Right lobe of liver (tissue), 6 donors: ENCODE measurements at regions not wholly inside any gene's neighbourhood (a gene's known extent, or its start where the extent isn't known, plus 50 kb on each side); places are given as distances from the start of the nearest gene placed in this dataset.

Experiments used
- ATAC-seq, 4 donors: fragments of 200-7000 bp; cut with Tn5 transposase; one replicate each; pipeline ENCODE4 v1.9.1; 2020; ENCODE audit warnings: mild to moderate bottlenecking in 4 of 4, moderate library complexity in 4 of 4
- DNase-seq, 3 donors: peaks; one replicate each; pipeline ENCODE4 v3.0.0-alpha.2; 2020
- H3K27ac ChIP-seq, 3 donors: fragments of 200-600 bp; one replicate each; pipeline ENCODE4 v1.8.0; 2022
- H3K27me3 ChIP-seq, 2 donors: fragments of 200-600 bp; one replicate each; pipeline ENCODE4 v1.8.0; 2022
- H3K36me3 ChIP-seq, 4 donors: fragments of 200-600 bp; sonication (generic) in 1 of 4; one replicate each; pipeline versions ENCODE4 v1.5.1 to v1.8.0; 2017 to 2022; ENCODE audit warnings: control low read depth in 1 of 4
- H3K4me1 ChIP-seq, 4 donors: fragments of 200-600 bp; sonication (generic) in 1 of 4; one replicate each; pipeline versions ENCODE4 v1.5.1 to v1.8.0; 2017 to 2022; ENCODE audit warnings: control low read depth in 1 of 4
- H3K4me3 ChIP-seq, 3 donors: fragments of 200-600 bp; one replicate each; pipeline ENCODE4 v1.8.0; 2022
- H3K9me3 ChIP-seq, 4 donors: fragments of 200-600 bp; sonication (generic) in 1 of 4; one replicate each; pipeline versions ENCODE4 v1.5.1 to v1.8.0; 2017 to 2022; ENCODE audit warnings: control low read depth in 1 of 4
- POLR2A ChIP-seq: fragments of 450-650 bp; IDR thresholded peaks from one replicate; pipeline ENCODE4 v1.6.1; 2017; ENCODE audit warnings: antibody characterized with exemption, mild to moderate bottlenecking
- whole genome bisulfite sequencing: methylation state at CpG from one replicate; pipeline ENCODE4 v1.1.6; 2018; ENCODE audit warnings: low coverage, low lambda C conversion rate; ENCODE audit not compliant: insufficient coverage; ENCODE audit errors: missing lambda C conversion rate; 5-methylcytosine and 5-hydroxymethylcytosine counted together
- intact Hi-C, 2 donors: fragments of 100-400 bp; cut with DNase I; formaldehyde crosslinking; loops; one replicate each; pipeline versions ENCODE4 v1.11.2 to v1.14.1; 2022
- TF ChIP-seq, protein P1 (sequence below), 4 donors: fragments of 200-600 bp in 3 of 4; fragments of 450-650 bp in 1 of 4; IDR thresholded peaks; one replicate each; pipeline versions ENCODE4 v1.5.1 to v1.8.0; 2016 to 2022; ENCODE audit warnings: antibody characterized with exemption in 4 of 4, mild to moderate bottlenecking in 2 of 4
- donor health status: DM: no; HTN: yes; CAD: no.
- donor health status: DM: no; HTN: no; CAD: no.
- donor health status: DM: no; HTN: no; CAD: no.
- donor health status: DM: no; HTN: yes; CAD: no.
- donor health status: DM: no; HTN: yes; CAD: no.

DNA sequence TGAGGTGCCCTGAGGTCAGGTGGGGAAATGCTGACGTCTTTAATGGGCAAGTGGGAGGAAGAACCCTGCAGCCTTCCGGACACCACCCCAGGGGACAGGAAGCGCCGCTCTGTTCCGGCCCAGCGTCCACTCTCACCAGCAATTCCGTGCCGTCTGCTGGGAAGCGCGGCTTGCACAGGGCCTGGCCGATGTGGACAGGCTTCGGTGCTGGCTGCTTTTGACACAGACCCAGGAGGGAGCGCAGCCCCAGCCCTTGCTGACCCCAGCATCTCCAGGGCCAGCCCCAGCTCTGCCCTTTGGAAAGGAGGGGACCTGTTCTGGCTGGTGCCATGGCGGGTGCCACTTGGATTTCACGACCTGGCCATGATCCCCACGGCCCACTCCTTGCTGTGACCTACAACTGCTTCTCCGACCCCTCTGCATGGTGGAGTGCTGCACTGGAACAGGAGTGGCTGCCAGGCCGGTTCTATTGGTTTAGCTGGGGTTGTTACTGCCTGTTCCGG is 123.2 kb downstream of the DLL1 start:
- Histone ChIP-seq H3K9me3 (no peaks in the 10 kb centered on the region), H3K4me3 (no peak overlapping the region), H3K36me3 (no peaks in the 10 kb centered on the region), H3K4me1 (no peaks in the 10 kb centered on the region), H3K27ac (peak overlapping the region in 2 of 3 donors; percentile 18 to 69), H3K27me3 (no peaks in the 10 kb centered on the region)
- TF ChIP-seq, protein P1, sequence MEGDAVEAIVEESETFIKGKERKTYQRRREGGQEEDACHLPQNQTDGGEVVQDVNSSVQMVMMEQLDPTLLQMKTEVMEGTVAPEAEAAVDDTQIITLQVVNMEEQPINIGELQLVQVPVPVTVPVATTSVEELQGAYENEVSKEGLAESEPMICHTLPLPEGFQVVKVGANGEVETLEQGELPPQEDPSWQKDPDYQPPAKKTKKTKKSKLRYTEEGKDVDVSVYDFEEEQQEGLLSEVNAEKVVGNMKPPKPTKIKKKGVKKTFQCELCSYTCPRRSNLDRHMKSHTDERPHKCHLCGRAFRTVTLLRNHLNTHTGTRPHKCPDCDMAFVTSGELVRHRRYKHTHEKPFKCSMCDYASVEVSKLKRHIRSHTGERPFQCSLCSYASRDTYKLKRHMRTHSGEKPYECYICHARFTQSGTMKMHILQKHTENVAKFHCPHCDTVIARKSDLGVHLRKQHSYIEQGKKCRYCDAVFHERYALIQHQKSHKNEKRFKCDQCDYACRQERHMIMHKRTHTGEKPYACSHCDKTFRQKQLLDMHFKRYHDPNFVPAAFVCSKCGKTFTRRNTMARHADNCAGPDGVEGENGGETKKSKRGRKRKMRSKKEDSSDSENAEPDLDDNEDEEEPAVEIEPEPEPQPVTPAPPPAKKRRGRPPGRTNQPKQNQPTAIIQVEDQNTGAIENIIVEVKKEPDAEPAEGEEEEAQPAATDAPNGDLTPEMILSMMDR (IDR thresholded peaks at IDR 0.05), result no peak
- no peak for TF ChIP-seq POLR2A
- peak; percentile 51 to 55 (median 53) for DNase-seq
- WGBS, result 89% methylated on average over 5 of the region's 19 CpGs
- intact Hi-C loops, result no loop called here
- peak; percentile 62 to 72 (median 66) for ATAC-seq

DNA sequence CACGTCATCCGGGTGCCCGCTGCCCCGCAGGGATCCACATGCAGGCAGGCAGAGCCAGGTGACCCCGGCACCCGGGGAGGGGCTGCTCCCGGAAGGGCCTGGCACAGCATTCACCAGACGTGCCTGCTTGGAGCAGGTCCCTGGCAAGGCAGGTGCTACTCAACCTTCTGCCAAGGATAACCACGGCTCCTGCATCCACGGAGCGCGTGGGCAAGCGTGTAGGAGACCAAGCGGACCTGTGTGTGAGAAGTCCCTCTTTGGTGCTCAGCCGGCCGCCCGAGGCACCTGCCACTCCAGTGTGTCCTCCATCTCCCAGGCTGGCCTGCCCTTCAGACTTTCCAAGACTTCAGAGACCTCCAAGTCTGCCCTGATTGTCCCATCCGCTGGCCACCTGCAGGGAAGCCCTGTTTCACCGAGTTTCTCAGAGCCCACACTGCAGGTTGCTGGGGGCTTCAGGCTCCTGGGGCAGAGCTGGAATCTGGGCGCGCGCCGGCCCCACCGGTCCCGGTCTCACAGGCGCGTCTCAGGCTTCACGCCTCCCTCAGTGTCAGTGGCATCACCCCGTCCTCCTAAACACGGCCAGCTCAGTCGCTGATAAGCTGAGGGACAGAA is 124.3 kb downstream of the DLL1 start:
- H3K27me3 ChIP-seq, result no peaks in the 10 kb centered on the region
- no peak overlapping the region for H3K27ac ChIP-seq
- TF ChIP-seq, protein P1 (IDR thresholded peaks at IDR 0.05), result no peak
- no peak for TF ChIP-seq POLR2A
- no peaks in the 10 kb centered on the region for H3K36me3 ChIP-seq
- DNase-seq (peak; percentile 75 to 81 (median 78)), ATAC-seq (peak; percentile 72 to 81 (median 76))
- intact Hi-C loops, result no loop called here
- H3K4me1 ChIP-seq, result no peaks in the 10 kb centered on the region
- no peaks in the 10 kb centered on the region for H3K9me3 ChIP-seq
- WGBS, result 85% methylated on average over 13 of the region's 31 CpGs
- H3K4me3 ChIP-seq, result no peak overlapping the region

DNA sequence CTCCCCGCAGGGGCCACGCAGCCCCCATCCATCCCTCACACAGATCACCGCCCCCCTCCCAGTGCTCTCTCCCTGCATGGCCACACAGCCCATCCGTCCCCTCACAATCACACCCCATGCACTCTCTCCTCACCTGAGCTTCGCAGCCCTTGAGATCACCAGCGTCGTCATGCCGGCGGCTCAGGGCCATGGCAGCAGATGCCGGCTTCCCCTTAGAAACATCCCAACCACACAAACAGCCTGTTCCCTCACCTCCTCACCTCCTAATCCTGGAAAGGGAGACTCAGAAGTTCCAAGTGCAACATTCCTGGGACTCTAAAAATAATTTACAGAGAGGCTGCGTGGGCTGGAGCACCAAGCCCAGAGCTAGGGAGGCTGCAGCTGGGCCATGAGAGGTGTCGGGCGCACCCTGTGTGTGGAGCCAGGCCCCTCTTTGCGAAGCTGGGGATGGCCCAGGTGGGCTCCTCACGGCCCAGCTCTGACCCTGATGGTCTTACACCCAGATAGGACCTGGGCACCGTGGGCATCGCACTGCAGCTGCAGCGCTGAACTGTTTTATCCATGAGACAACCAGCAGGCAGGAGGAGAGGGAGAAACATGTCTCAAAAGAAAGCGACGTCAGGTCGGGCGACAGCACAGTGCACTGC is 125.3 kb downstream of the DLL1 start:
- H3K4me1 ChIP-seq, result no peaks in the 10 kb centered on the region
- TF ChIP-seq, protein P1 (IDR thresholded peaks at IDR 0.05), result no peak
- TF ChIP-seq POLR2A, result no peak
- no peak overlapping the region for H3K4me3 ChIP-seq
- intact Hi-C loops, result no loop called here
- WGBS, result 74% methylated on average over 7 of the region's 22 CpGs
- DNase-seq, result no peak
- no peak overlapping the region for H3K27ac ChIP-seq
- no peaks in the 10 kb centered on the region for H3K36me3 ChIP-seq
- no peak for ATAC-seq
- no peaks in the 10 kb centered on the region for H3K9me3 ChIP-seq
- H3K27me3 ChIP-seq, result no peaks in the 10 kb centered on the region

DNA sequence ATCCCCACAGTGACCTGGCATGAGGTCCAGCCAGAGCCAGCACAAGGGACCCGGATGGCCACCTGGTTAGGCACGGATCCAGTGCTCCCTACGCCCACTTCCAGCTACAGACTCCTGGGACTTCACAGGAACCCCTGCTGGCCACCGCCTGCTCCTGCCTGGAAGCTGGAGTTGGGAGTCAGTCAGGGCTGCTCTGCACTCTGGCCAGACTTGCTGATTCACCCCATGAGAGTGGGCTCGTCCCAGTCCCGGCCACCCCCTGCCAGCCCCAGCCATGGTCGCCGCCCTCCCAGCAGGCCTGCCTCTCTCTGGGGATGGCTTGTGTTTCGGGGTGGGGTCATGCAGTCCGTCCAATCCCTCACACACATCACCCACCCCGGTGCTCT is 125.8 kb downstream of the DLL1 start:
- no peaks in the 10 kb centered on the region for H3K36me3 ChIP-seq
- DNase-seq (peak in 2 of 3 donors; percentile 22 to 41), ATAC-seq (no peak)
- WGBS, result no CpG with 5 or more reads among the region's 11 CpGs
- no peaks in the 10 kb centered on the region for H3K4me1 ChIP-seq
- TF ChIP-seq, protein P1 (IDR thresholded peaks at IDR 0.05), result no peak
- TF ChIP-seq POLR2A, result no peak
- H3K4me3 ChIP-seq, result no peak overlapping the region
- H3K9me3 ChIP-seq, result no peaks in the 10 kb centered on the region
- intact Hi-C loops, result no loop called here
- no peak overlapping the region for H3K27ac ChIP-seq
- H3K27me3 ChIP-seq, result no peaks in the 10 kb centered on the region
